Stimulated activated CD8-positive, alpha-beta memory T cell treated with anti-CD3 and anti-CD28 coated beads, Interleukin-4, amount 100 ng/mL, for 1 hour (primary cell): ENCODE measurements at regions not wholly inside any gene's neighbourhood (a gene's known extent, or its start where the extent isn't known, plus 50 kb on each side); places are given as distances from the start of the nearest gene placed in this dataset.

Experiments used
- DNase-seq, 2 donors: peaks; one replicate each; pipeline ENCODE4 v3.0.0-alpha.2; 2020; ENCODE audit warnings: low read depth in 2 of 2, low spot score in 1 of 2

DNA sequence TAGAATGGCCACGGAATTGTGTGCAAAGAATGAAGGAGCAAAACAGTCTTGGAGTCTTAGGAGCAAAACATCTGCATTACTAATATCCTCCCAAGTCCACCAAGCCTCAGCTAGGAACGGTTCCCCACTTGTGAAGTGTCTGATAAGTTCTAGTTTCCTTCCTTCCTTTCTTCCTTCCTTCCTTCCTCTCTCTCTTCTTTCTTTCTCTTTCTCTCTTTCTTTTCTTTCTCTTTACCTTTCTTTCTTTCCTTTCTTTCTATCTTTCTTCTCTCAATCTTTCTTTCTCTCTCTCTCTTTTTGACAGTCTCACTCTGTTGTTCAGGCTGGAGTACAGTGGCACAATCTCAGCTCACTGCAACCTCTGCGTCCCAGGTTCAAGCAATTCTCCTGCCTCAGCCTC is 160.8 kb downstream of the FOXL1 start:
- DNase-seq = no peak

DNA sequence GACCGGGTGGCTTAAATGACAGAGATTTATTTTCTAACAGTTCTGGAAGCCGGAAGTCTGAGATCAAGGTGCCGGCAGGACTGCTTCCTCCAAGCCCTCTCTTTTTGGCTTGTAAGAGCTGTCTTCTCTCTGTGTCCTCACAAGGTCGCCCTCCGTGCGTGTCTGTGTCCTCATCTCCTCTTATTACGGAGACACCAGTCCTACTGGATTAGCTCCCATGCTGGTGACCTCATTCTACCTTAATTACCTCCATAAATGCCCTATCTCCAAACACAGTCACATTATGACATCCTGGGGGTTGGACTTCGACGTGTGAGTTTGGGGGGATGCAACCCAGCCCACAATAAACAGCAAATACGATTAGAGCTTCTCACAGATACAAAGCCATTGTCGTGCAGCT is 161.5 kb downstream of the FOXL1 start:
- DNase-seq = no peak

DNA sequence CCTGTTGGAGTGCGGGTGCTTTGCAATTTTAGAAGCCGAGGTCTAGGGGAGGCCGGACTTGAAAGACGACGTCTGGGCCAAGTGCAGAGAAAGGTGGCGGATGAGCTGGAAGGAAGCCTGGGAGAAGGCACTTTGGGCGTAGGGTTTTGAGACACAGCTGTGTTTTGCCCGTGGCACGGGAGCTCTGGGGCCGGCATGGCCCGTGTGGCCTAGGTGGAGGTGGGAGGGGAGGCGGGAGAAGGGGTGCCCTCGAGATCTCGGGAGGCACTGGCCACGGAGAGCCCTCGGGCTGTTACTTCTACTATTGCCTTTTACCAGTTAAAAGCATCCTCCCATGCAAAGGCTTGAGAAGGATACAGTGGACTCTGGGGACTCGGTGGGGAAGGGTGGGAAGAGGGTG is 161.9 kb downstream of the FOXL1 start:
- DNase-seq = no peak

- no peak for DNase-seq
Measured at GRCh38 chr16:86740906-86741799, 162.8 kb downstream of the FOXL1 start.

- DNase-seq = no peak
Measured at GRCh38 chr16:86747761-86748160, 169.4 kb downstream of the FOXL1 start.

GRCh38 chr16:86748652-86749051 is 170.3 kb downstream of the FOXL1 start:
- DNase-seq = no peak

DNA sequence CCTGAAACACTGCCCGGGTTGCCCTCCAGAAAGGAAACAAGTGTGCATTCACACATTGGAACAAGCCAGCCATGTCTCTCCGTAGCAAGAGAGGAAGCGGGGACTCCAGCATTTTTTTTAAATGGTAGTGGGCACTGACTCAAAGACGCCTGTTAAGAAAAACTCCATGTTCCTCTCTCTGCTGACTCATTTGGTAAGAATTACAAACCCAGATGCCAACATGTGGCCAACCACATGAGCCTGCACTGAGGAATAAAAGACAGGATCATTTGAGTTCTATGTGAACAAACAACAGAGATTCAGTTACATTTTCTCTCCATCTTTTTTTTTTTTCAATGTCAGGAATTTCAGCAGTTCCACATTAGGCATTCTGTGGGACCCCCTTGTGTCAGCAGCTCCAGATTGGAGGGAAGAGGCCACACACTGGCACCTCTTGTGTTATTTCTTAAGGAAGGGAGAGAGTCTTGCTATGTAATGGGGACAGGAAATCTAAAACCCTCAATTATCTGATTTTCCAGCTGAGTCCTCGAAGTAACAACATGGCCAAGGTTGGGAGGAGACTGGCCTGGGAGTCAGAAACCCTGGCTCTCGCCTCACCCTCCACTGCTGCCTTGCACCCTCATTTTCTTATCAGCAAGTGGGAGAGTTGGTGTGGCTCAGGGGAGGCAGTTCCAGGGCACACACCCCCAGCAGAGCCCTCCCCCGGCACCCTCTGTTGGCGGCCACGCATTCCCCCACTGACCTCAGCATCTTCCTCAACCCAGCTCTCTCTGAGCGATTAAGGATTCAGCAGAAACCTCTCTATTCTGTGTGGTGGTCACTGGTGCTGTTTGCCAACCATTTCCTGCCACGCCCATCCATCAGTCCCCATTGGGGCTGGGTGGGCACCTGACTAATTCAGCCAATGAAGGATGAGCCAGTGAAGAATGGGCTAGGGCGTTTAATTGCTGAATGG is 173.0 kb downstream of the FOXL1 start:
- no peak for DNase-seq

- no peak for DNase-seq
Measured at GRCh38 chr16:86752582-86753175, 174.3 kb downstream of the FOXL1 start.

- DNase-seq = no peak
Measured at GRCh38 chr16:86753399-86753798, 175.1 kb downstream of the FOXL1 start.

- no peak for DNase-seq
Measured at GRCh38 chr16:86755571-86756006, 177.2 kb downstream of the FOXL1 start.

- no peak for DNase-seq
Measured at GRCh38 chr16:86756882-86757703, 178.7 kb downstream of the FOXL1 start.

- no peak for DNase-seq
Measured at GRCh38 chr16:86757704-86758040, 179.3 kb downstream of the FOXL1 start.

GRCh38 chr16:86758932-86759331 is 180.6 kb downstream of the FOXL1 start:
- no peak for DNase-seq

DNA sequence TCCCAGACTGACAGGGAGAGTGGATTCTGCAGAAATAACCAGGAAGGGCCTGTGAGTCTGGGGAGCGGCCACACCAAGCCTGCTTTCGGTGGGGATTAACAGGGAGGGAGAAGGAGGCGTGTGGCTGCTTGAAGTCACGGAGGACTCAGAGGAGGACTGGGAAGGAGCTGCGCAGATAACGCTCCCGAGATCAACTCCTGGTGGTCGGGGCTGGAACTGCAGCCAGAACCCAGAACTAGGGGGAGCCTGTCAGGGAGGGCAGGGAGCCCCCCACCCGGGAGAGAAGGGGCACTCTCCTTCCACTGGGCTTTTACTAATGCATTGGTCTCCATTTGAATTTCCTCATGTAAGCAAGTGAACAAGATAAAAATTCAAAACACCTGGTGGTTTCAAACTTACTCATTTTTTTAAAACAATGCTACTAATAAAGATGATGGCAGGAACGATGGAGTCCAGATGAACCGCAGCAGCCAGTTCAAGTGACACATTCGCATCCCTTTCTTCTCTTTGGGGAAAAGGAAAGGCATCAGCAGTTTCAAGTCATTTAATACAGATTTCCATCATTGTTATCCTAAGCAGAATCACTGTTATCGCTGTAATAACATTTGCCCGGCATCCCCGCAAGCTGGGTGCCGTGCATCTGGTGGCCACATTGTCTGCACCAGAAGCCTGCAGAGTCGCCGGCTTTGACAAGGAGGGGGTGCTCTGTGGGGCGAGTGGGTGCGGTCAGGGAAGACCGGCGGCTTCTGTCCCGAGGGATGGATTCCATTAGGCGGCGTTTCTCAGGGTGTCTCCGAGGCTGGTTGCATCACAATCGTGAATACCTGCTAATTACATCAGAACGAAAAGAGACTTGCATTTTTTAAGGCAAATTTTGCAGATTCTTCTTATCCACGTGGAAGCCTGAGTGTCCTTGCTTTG is 183.0 kb downstream of the FOXL1 start:
- DNase-seq = peak in 1 of 2 donors; percentile 5

- no peak for DNase-seq
Measured at GRCh38 chr16:86762095-86762494, 183.7 kb downstream of the FOXL1 start.

DNA sequence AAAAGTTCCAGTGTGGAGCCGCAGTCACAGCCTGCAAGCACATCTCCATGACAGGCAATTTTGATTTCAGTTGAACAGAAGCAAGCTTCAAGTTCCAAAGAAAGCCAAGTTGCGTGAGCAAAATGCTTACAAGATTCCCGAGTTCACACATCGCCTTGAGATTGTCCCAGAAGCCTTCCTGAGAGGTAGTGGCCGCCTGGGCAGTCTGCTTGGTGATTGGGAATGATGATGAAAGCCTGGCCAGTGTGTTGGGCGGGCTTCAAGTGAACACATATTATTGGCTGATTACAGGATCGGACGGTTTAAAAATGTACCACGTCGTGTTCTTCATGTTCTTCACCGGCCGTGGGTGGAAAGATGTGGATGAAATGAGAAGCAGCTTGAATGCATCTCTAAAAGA is 185.5 kb downstream of the FOXL1 start:
- DNase-seq = no peak

DNA sequence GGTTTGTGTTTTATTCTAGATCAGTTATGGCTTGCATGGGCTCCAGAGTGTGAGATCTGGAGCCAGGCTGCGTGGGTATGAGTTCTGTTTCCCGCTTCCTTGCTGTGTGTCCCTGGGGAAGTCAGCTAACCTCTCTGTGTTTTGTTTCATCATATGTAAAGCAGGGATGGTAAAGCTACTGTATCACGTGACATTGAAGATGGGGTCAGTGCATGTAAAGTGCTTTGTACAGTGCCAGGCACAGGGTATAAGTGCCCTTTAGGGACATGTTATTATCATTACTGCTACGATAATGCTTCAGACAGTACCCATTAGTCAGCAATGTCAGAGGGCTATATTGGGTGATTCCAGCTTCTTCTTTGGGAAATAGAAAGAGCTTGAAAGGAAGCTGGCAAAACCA is 186.2 kb downstream of the FOXL1 start:
- no peak for DNase-seq

GRCh38 chr16:86765389-86766026 is 187.2 kb downstream of the FOXL1 start:
- DNase-seq = no peak

DNA sequence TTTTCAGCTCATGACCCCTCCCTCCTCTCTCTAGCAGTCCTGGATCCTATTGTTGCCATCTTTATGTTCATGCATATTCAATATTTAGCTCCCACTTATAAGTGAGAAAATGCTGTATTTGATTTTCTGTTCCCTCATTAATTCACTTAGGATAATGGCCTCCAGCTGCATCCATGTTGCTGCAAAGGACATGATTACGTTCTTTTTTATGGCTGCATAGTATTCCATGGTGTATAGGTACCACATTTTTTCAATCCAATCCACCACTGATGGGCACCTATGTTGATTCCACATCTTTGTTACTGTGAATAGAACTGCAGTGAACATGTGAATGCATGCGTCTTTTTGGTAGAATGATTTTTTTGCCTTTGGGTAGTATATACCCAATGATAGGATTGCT is 188.4 kb downstream of the FOXL1 start:
- DNase-seq = no peak
